KMS-11 (cell line): ENCODE measurements at regions not wholly inside any gene's neighbourhood (a gene's known extent, or its start where the extent isn't known, plus 50 kb on each side); places are given as distances from the start of the nearest gene placed in this dataset.

Experiments
- H2AFZ ChIP-seq: fragments of 200-600 bp; sonication (generic); 2 replicates; pipeline ENCODE4 v1.6.1; 2016; ENCODE audit warnings: antibody characterized with exemption, mixed run types, low read depth
- H3K27ac ChIP-seq: fragments of 200-600 bp; sonication (generic); 2 replicates; pipeline ENCODE4 v1.6.1; 2016; ENCODE audit warnings: mild to moderate bottlenecking, mixed run types
- H3K27me3 ChIP-seq: fragments of 200-600 bp; sonication (generic); 2 replicates; pipeline ENCODE4 v1.6.1; 2017; ENCODE audit warnings: mild to moderate bottlenecking, low read depth, mixed run types, moderate library complexity; ENCODE audit not compliant: insufficient read depth
- H3K36me3 ChIP-seq: fragments of 200-600 bp; sonication (generic); 2 replicates; pipeline ENCODE4 v1.6.1; 2017; ENCODE audit warnings: mild to moderate bottlenecking, mixed run types; ENCODE audit not compliant: insufficient read depth
- H3K4me1 ChIP-seq: fragments of 200-600 bp; sonication (generic); 2 replicates; pipeline ENCODE4 v1.6.1; 2016; ENCODE audit warnings: mild to moderate bottlenecking, low read depth, mixed run types; ENCODE audit not compliant: poor library complexity, severe bottlenecking
- H3K4me2 ChIP-seq: fragments of 200-600 bp; sonication (generic); 2 replicates; pipeline ENCODE4 v1.7.0; 2016; ENCODE audit warnings: mild to moderate bottlenecking, mixed run types
- H3K4me3 ChIP-seq: fragments of 200-600 bp; sonication (generic); IDR thresholded peaks from 2 replicates; pipeline ENCODE4 v1.6.1; 2017; ENCODE audit warnings: low read depth, low read length, mixed read lengths; ENCODE audit not compliant: insufficient read depth
- H3K79me2 ChIP-seq: fragments of 200-600 bp; sonication (generic); 2 replicates; pipeline ENCODE4 v1.6.1; 2016; ENCODE audit warnings: low read depth, mixed run types; ENCODE audit not compliant: insufficient read depth
- H3K9ac ChIP-seq: fragments of 200-600 bp; sonication (generic); 2 replicates; pipeline ENCODE4 v1.6.1; 2016; ENCODE audit warnings: mild to moderate bottlenecking, mixed run types
- H4K20me1 ChIP-seq: fragments of 200-600 bp; sonication (generic); 2 replicates; pipeline ENCODE4 v1.6.1; 2016; ENCODE audit warnings: mild to moderate bottlenecking, mixed run types; ENCODE audit not compliant: insufficient read depth
- TF ChIP-seq, protein P1 (sequence below): fragments of 200-600 bp; sonication (generic); conservative IDR thresholded peaks from 2 replicates; pipeline ENCODE4 v1.6.1; 2017; ENCODE audit warnings: low read depth, mild to moderate bottlenecking, antibody characterized with exemption, low read length, moderate library complexity, mixed read lengths

DNA sequence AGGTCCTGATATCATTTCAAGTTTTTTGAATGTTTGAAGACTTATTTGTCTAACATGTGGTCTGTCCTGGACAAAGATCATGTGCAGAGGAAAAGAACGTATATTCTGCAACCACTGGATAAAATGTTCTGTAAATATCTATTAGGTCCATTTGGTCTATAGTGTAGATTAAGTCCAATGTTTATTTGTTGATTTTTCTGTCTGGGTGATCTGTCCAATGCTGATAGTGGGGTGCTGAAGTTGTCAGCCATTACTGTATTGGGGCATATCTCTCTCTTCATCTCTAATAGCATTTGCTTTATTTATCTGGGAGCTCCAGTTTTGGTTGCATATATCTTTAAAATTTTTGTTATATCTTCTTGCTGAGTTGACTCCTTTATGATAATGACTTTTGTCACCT, 258.4 kb upstream of the CITED2 start:
- no peak overlapping the region for H3K4me3 ChIP-seq
- TF ChIP-seq, protein P1, sequence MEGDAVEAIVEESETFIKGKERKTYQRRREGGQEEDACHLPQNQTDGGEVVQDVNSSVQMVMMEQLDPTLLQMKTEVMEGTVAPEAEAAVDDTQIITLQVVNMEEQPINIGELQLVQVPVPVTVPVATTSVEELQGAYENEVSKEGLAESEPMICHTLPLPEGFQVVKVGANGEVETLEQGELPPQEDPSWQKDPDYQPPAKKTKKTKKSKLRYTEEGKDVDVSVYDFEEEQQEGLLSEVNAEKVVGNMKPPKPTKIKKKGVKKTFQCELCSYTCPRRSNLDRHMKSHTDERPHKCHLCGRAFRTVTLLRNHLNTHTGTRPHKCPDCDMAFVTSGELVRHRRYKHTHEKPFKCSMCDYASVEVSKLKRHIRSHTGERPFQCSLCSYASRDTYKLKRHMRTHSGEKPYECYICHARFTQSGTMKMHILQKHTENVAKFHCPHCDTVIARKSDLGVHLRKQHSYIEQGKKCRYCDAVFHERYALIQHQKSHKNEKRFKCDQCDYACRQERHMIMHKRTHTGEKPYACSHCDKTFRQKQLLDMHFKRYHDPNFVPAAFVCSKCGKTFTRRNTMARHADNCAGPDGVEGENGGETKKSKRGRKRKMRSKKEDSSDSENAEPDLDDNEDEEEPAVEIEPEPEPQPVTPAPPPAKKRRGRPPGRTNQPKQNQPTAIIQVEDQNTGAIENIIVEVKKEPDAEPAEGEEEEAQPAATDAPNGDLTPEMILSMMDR, result no peak
- no peaks in the 10 kb centered on the region for H3K27me3 ChIP-seq
- no peaks in the 10 kb centered on the region for H3K4me1 ChIP-seq
- no peak overlapping the region for H2AFZ ChIP-seq
- H3K27ac ChIP-seq, result no peak overlapping the region
- H3K9ac ChIP-seq, result no peak overlapping the region
- H3K4me2 ChIP-seq, result no peak overlapping the region
- H4K20me1 ChIP-seq, result no peaks in the 10 kb centered on the region
- no peaks in the 10 kb centered on the region for H3K36me3 ChIP-seq
- no peaks in the 10 kb centered on the region for H3K79me2 ChIP-seq

DNA sequence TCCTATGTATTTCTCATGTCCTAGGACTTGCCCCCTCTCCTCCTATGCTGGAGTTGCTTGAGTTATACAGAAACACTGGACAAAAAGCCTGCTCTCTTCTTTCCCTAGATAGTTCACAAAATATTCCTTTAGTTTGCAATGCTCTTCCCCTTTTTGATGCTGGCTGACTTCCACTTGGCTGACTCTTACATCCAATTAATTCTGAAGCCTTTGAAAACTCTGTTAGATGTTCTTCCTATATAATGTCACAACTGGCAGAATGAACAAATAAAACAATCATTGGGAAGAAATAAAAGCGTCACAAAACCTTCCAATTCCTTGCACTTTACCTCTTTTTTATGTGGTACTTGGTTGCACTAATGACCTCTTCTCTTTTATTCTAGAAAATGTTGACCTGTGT, 253.8 kb upstream of the CITED2 start:
- no peaks in the 10 kb centered on the region for H4K20me1 ChIP-seq
- TF ChIP-seq, protein P1, result no peak
- no peak overlapping the region for H3K9ac ChIP-seq
- no peaks in the 10 kb centered on the region for H3K79me2 ChIP-seq
- no peaks in the 10 kb centered on the region for H3K36me3 ChIP-seq
- no peak overlapping the region for H3K27ac ChIP-seq
- H2AFZ ChIP-seq, result no peak overlapping the region
- no peaks in the 10 kb centered on the region for H3K27me3 ChIP-seq
- no peak overlapping the region for H3K4me2 ChIP-seq
- no peaks in the 10 kb centered on the region for H3K4me1 ChIP-seq
- no peak overlapping the region for H3K4me3 ChIP-seq

DNA sequence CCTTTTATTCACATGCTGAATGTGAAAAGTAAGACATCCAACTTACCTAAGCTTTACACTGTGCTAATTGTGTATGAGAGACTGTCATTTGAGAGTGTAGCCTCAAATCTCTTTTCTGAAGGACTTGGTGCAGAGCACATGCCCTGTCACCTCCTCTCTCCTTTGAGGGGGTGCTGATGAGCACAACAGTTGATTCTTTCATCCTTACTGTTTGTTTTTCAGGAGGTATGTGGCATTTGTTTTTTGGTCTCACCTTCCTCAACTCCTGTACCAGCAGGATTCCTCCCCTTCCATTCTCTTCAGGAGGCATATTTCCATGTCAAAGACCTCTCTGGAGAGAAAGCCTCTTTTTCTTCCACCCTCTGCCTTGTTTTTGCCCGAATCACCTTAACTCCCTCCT, 252.6 kb upstream of the CITED2 start:
- Histone ChIP-seq H3K9ac (no peak overlapping the region), H3K4me2 (no peak overlapping the region), H3K27me3 (no peaks in the 10 kb centered on the region), H2AFZ (no peak overlapping the region), H4K20me1 (no peaks in the 10 kb centered on the region), H3K36me3 (no peaks in the 10 kb centered on the region), H3K79me2 (no peaks in the 10 kb centered on the region), H3K4me1 (no peaks in the 10 kb centered on the region), H3K4me3 (no peak overlapping the region), H3K27ac (no peak overlapping the region)
- TF ChIP-seq, protein P1, result no peak

DNA sequence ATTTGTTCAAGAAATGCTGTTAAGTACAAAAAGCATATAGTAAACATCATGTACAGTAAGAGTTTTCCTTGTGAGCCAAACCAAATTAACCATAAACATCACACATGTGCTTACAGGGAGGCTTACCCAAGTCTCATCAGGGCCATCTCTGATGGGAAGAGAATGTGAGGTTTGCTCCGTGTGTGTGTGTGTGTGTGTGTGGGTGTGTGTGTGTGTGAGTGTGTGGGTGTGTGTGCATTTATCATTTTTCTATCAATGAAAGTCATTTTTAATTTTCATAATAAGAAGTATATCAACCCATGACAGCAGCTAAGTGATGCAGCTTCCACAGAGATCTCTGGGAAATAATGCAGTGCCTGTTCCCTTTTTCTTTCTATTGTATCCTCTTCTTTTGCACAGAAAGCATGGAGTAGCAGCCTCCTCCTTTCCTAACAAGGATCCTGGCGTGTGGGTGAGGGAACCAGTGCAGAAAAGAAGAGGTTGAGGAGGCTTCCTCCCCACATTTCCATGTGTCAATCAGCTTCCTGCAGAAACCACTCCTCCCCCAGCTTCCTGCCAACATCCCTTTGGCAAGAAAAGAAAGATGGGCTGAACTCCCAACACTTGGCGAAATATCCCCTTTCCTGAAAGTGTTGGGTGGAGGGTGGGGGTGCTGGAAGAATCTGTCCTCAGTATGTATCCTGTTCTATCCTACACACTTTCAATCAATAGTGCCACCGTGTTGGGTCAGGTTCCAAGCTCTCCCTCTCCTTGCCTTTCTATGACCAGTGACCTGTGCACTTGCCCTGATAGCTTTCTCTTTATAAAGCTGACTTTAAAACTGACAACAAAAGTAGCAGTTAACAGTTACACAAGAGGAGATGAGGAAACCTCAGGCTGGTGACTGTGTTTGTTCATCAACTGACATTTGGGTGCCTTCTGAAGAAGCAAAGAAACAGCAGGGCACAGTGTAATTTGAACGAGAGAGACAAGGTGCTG, 251.8 kb upstream of the CITED2 start:
- Histone ChIP-seq H3K79me2 (no peaks in the 10 kb centered on the region), H3K9ac (no peak overlapping the region), H3K4me3 (no peak overlapping the region), H3K27ac (no peak overlapping the region), H3K36me3 (no peaks in the 10 kb centered on the region), H3K4me2 (no peak overlapping the region), H4K20me1 (no peaks in the 10 kb centered on the region), H2AFZ (no peak overlapping the region), H3K4me1 (no peaks in the 10 kb centered on the region), H3K27me3 (no peaks in the 10 kb centered on the region)
- TF ChIP-seq, protein P1, result no peak
